Amniotic epithelial cell (primary cell): ENCODE measurements at regions not wholly inside any gene's neighbourhood (a gene's known extent, or its start where the extent isn't known, plus 50 kb on each side); places are given as distances from the start of the nearest gene placed in this dataset.
A peak's percentile ranks its signal among the peaks of the same experiment; 100 is the strongest.

Source experiments
- DNase-seq: peaks from one replicate; pipeline ENCODE4 v3.0.0-alpha.2; 2010; ENCODE audit warnings: low read depth

DNA sequence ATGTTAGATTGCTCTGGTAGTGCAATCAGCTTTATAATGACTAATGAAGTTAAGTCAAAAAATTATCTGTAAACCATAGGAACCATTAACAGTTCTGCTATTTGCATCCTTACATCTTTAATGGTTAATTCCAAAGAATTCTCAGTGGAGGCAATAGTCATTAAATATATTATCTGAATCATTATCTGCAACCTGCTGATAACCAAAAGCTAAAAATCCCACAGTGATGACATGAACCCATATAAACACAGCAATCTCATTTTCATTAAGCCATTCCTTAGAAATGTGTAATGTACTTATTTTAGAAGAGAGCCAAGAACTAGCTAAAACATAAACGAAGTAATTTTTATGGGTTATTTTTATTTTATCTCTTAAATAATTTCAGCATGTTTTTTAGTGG, 60.2 kb downstream of the MAGEB16 start:
- peak; percentile 54 for DNase-seq

DNA sequence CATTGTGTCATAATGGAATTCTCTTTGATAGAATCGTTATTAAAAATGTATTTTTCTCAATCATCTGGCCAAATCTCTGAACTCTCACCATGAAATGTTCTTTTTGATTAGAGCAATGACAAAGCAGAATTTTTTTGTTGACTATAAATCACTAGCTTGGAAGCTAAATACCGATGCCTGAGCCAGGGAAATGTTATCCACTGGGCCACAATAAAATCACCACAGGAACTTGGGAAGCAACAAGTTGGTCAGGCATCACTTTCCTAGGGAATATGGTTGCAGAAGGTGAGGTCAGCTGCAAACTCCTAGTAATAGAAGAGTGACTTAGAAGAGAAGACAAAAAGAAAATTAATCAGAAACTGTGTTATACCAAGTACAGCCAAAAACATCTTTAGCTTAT, 60.6 kb upstream of the CFAP47 start:
- DNase-seq = peak; percentile 63

DNA sequence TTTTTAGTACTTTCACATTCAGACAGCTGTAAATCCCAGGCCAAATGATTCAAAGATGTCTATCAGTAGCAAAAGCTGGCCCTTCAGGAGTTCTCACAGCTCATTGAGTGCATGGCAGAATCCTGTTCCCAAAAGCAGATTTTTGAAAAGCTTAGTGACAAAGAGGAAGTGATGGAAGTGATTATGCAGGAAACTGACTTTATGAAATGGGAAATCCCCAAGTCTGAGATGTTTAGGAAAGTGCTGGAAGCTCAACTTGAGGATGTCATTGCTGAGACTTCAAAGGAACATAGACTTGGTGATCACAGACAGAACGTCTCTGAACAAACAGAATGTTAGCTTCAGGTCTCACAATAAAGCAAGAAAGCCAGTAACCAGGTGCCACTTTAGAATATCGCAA, 51.0 kb upstream of the CFAP47 start:
- no peak for DNase-seq
